MM.1S (cell line): ENCODE measurements at regions not wholly inside any gene's neighbourhood (a gene's known extent, or its start where the extent isn't known, plus 50 kb on each side); places are given as distances from the start of the nearest gene placed in this dataset.

ENCODE experiments used
- EZH2 ChIP-seq: fragments of 300-600 bp; sonication (generic); optimal IDR thresholded peaks from 2 replicates; pipeline ENCODE3; 2017; ENCODE audit warnings: low read depth, mild to moderate bottlenecking, antibody characterized with exemption, low read length, mixed read lengths
- EZH2phosphoT487 ChIP-seq: fragments of 300-600 bp; sonication (generic); IDR thresholded peaks from 2 replicates; pipeline ENCODE4 v1.6.1; 2018; ENCODE audit warnings: antibody characterized with exemption, low read length
- TF ChIP-seq, protein P1 (sequence below): fragments of 300-600 bp; sonication (generic); IDR thresholded peaks from 2 replicates; pipeline ENCODE4 v1.5.1; 2016; ENCODE audit warnings: antibody characterized with exemption, low read length, mixed read lengths

DNA sequence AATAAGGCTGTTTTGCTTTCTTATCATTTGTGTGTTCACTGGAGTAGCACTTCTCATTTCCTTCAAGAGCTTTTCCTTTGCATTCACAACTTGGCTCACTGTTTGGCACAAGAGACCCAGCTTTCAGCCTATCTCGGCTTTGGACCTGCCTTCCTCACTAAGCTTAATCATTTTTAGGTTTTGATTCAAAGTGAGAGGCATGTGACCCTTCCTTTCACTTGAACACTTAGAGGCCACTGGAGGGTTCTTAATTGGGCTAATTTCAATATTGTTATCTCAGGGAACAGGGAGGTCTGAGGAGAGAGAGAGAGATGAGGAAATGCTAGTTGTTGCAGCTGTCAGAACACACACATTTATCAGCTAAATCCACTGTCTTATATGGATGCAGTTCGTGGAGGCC, 82.9 kb upstream of the SCAF8 start:
- TF ChIP-seq, protein P1, sequence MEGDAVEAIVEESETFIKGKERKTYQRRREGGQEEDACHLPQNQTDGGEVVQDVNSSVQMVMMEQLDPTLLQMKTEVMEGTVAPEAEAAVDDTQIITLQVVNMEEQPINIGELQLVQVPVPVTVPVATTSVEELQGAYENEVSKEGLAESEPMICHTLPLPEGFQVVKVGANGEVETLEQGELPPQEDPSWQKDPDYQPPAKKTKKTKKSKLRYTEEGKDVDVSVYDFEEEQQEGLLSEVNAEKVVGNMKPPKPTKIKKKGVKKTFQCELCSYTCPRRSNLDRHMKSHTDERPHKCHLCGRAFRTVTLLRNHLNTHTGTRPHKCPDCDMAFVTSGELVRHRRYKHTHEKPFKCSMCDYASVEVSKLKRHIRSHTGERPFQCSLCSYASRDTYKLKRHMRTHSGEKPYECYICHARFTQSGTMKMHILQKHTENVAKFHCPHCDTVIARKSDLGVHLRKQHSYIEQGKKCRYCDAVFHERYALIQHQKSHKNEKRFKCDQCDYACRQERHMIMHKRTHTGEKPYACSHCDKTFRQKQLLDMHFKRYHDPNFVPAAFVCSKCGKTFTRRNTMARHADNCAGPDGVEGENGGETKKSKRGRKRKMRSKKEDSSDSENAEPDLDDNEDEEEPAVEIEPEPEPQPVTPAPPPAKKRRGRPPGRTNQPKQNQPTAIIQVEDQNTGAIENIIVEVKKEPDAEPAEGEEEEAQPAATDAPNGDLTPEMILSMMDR, result no peak
- TF ChIP-seq EZH2, result no peak
- no peak for TF ChIP-seq EZH2phosphoT487
